ENCODE measurements at regions not wholly inside any gene's neighbourhood (a gene's known extent, or its start where the extent isn't known, plus 50 kb on each side); places are given as distances from the start of the nearest gene placed in this dataset.
"Not testable (repeated sequence)": the region's sequence is repeated elsewhere in the genome, so short reads cannot be mapped to it uniquely, and the experiment has no call there.

DNA sequence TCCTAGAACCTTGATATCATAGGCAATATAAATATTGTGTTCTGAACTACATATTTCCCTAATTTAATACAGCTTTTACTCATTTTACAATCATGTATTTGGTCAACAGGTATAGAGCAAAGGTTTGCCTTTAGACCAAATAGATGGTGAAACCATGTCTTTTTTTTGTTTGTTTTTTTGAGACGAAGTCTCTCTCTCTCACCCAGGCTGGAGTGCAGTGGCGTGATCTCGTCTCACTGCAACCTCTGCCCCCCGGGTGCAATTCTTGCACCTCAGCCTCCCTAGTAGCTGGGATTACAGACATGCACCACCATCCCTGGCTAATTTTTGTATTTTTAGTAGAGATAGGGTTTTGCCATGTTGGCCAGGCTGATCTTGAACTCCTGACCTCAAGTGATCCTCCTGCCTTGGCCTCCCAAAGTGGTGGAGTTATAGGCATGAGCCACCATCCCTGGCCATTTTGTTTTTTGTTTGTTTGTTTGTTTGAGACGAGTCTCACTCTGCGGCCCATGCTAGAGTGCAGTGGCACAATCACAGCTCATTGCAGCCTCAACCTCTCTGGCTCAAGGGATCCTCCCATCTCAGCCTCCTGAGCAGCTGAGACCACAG lies 243.7 kb upstream of the FOXN3 start:
- DNase-seq, result not testable (repeated sequence)

- DNase-seq, result no peak
Observed at GRCh38 chr14:89660166-89660565, 243.1 kb upstream of the FOXN3 start.

DNA sequence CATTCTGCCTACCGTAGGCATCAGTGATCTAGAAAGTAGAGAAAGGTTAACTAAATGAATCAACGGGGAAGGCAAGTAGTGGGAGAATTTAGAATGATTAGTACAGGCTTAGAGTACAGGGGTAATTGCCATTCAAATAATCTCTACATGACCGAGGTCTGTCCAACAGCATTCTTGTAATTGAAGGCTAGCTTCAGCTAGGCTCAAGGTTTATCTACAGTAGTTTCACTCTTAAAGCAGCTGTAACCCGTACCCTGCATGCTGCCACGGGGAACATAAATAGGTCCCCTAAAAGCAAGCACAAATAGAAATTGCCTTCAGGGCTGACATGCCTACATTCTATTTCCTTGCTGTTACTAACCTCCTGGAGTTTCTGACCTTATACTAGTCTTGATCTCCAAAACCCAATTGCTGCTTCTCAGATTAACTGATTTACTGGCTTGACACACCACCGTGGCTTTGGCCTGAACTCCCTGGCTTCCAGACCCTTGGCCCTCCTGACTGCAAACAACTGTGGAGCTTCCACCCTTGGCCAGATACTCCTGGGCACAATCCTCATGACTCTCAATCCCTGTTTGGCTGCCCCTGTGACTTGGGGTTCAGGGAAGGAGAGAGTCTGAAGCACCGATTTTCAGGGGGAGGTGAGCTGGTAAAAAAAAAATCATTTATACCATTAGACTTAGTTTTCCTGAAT lies 242.1 kb upstream of the FOXN3 start:
- DNase-seq, result no peak

- DNase-seq, result no peak
Observed at GRCh38 chr14:89657014-89657413, 240.0 kb upstream of the FOXN3 start.

DNA sequence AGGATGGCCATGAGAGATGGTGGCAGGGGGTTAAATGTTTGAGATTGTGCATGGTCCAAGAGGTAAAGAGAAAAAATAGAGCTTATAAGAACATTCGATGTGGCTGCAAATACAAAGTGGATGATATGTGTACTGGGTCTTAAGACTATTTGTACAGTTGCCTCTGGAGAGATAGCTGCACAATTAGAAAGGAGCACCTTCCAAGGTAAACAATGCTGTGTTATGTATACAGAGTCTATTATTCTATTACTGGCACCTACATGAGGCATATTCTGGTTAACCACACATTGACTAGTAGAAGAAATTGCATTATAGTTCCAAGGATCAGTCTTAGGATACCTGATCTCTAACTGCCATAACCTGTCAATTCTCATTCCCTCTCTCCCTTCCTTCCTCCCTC lies 238.0 kb upstream of the FOXN3 start:
- no peak for DNase-seq

- DNase-seq, result no peak
Observed at GRCh38 chr14:89652352-89652751, 235.3 kb upstream of the FOXN3 start.

GRCh38 chr14:89651805-89652204 lies 234.8 kb upstream of the FOXN3 start:
- no peak for DNase-seq

- no peak for DNase-seq
Observed at GRCh38 chr14:89650077-89650978, 233.3 kb upstream of the FOXN3 start.

GRCh38 chr14:89649451-89650075 lies 232.5 kb upstream of the FOXN3 start:
- DNase-seq, result no peak

GRCh38 chr14:89648924-89649323 lies 231.9 kb upstream of the FOXN3 start:
- no peak for DNase-seq

DNA sequence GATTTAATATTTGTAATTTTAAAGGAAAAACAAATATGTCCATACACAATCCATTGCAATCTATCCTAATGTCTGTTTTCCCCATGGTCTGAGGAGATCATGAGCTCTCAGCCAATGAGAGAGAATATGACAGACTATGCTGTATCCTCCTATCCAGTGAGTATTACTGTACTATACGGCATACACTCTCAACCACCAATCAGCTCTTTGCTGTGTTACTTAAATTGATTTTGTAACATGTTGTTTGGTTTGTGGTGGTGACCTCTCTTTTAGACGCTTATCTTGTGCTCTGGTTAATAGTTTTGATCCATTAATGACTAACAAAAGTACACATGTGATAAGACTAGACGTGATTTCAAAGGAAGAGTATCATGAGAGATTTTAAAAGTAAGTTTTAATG lies 231.5 kb upstream of the FOXN3 start:
- no peak for DNase-seq

DNA sequence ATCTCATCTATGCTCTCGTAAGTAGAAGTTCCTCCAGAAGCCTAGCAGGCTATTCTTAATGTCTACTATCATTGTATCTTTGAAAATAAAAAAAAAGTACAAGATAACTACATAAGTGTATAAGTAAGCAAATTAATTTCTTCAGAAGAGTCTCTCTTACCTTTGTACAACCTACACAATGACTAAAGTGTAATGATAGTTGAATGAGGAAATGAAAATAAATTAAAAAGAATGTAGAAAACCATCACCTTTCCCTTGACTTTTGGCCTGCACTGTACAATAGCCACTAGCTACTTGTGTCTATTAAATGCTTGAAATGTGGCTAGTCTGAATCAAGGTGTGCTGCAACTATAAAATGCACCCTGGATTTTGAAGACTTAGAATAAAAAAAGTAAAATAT lies 229.9 kb upstream of the FOXN3 start:
- no peak for DNase-seq

DNA sequence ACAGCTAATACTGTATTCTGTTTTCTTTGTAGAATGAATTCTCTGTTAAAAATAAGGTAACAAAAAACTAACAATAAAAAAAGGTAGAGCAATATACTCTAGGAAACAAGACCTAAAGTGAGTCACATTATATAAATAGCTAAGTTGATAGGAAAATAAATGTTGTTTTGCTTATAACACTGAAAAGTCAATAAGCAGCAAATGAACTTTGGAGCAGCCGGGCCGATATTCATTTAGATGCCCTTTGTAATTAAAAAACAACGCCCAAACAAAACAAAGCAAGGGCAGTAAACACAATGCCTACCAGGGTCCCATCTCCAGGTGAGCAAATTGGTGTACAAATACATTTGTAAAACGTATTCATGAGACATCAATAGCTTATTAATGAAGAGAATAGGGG lies 227.6 kb upstream of the FOXN3 start:
- DNase-seq, result no peak

DNA sequence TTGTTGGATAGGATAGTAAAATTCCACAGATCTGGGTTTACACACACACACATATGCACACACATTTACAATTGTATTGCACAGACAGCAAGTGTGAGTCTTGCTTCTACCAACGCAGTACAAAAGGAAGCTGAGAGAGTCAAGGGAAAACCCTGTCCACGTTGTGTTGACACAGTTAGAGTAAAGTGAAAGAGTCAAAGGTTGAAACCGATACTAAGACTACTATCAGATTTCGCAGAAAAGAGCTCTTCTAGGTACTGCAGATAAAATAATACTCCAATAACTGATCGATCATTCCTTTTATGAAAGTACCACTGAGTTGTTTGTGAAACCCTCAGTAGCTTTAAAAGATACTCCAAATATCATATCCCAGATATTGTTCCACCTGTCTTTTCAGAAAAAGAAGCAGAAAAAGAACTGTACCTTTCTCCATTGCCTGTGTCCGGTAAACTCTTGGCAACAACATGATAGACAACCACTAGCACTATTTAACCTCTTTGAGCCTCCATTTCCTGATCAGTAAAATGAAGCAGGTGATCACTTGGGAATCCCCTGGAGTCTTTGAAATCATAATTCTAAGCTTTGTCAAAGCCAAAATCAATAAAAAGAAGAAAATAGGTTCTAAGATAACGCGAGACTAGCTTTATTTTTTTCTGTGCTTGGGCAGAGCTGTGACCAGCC lies 224.6 kb upstream of the FOXN3 start:
- DNase-seq, result no peak

GRCh38 chr14:89640141-89640540 lies 223.1 kb upstream of the FOXN3 start:
- DNase-seq, result no peak

DNA sequence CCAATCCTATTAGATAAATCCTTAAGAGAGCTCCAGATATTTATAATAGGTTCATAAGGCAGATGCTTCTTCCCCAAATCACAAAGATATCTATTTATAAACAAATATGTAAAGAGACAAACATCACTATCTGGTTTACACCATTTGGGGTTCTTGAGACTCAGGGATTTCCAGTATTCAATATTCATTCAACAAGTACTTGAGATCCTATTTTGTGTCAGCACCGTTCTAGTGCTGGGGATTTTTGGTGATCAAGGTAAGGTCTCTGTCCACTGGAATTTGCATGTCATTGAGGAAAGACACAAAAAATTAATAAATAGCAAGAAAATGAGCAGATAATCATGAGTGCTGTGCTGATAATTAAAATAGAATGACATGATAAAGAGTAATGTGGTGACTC lies 222.7 kb upstream of the FOXN3 start:
- DNase-seq, result no peak

DNA sequence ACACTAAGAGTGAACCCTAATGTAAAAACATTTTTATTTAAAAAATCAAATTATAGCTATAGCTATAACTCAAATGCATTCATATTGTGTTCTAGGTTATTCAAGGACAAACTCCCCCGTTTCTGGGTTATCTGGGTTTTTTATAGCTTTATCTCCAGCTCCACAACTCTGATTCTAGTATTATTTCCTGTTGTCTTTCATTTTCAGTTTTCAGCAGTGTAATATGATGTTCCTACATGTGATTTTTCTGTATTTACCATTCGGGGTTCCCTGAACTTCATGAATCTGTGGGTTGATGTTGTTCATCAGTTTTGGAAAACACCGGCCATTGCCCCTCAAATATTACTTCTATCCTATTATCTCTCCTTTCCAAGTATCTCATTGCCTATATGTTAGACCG lies 221.9 kb upstream of the FOXN3 start:
- no peak for DNase-seq

DNA sequence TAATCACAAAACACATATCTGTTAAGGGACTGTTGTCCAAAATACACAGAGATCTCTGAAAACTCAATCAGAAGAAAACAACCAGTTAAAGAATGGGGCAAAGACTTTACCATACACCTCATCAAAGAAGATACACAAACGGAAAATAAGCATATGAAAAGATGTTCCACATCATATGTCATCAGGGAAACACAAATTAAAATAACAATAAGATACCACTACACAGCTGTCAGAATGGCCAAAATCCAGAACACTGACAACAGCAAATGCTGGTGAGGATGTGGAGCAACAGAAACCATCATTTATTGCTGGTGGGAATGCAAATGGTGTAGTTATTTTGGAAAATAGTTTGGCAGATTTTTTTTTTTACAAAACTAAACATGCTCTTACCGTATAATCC lies 220.5 kb upstream of the FOXN3 start:
- DNase-seq, result no peak

DNA sequence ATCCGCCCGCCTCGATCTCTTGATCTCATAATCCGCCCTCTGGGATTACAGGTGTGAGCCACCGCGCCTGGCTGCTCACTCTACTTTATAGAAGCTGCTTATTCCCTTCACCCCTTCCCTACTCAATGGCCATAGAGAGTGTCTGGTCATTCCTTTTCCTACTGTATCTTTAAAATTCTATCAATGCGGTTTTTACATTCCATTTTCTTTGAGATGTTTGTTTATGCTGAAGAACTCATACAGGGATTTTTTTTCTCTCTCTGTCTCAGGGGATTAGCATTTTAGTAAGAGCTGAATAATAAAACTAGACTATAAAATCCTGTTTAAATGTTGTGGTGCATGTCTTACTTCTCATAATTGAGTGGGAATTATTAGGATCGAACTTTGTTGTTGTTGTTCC lies 218.6 kb upstream of the FOXN3 start:
- DNase-seq, result no peak

DNA sequence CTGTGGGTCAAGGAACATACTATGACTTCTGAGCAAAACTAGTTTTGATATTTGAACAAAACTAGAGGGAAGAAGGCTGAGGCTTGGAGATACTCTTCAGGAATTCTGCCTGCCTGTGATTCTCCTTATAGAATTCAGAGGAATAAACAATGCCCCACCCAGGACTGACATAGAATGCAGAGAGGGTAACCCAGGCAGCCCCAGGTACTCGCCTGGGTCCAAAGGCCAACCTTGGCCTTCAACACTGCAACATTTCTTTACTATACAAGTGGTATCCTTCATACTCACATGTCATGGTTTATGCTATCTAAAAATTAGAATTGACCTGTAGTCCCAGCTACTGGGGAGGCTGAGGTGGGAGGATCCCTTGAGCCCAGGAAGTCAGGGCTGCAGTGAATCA lies 217.0 kb upstream of the FOXN3 start:
- no peak for DNase-seq

- no peak for DNase-seq
Observed at GRCh38 chr14:89630101-89630829, 213.2 kb upstream of the FOXN3 start.

Data from renal pelvis (tissue), 1 donor.